Keratinocyte (primary cell): ENCODE measurements at regions not wholly inside any gene's neighbourhood (a gene's known extent, or its start where the extent isn't known, plus 50 kb on each side); places are given as distances from the start of the nearest gene placed in this dataset.
A peak's percentile ranks its signal among the peaks of the same experiment; 100 is the strongest.

Source experiments
- DNase-seq: peaks from one replicate; pipeline ENCODE4 v3.0.0-alpha.2; 2011; ENCODE audit warnings: low read depth, missing footprints, low spot score
- FAIRE-seq: peaks from 2 replicates; lab custom pipeline; 2011; peaks lifted over from hg19 to GRCh38; lab: Jason Lieb, UNC
- H2AFZ ChIP-seq: 2 replicates; pipeline ENCODE4 v1.6.0; 2012; ENCODE audit warnings: low read length, control low read depth, inconsistent platforms; ENCODE audit not compliant: control insufficient read depth
- H3K27ac ChIP-seq: 2 replicates; pipeline ENCODE4 v1.5.1; 2011; ENCODE audit warnings: low read length; ENCODE audit not compliant: control insufficient read depth, insufficient read depth
- H3K27me3 ChIP-seq: 3 replicates; pipeline ENCODE4 v1.6.0; 2011; ENCODE audit warnings: low read length; ENCODE audit not compliant: control insufficient read depth, insufficient read depth; ENCODE audit errors: extremely low read depth
- H3K36me3 ChIP-seq, 2 experiments: 2 replicates in 1 of 2; 3 replicates in 1 of 2; pipeline ENCODE4 v1.5.1; 2011; ENCODE audit warnings: low read length in 2 of 2, mild to moderate bottlenecking in 1 of 2; ENCODE audit not compliant: control insufficient read depth in 2 of 2, insufficient read depth in 2 of 2; ENCODE audit errors: extremely low read depth in 1 of 2
- H3K4me1 ChIP-seq: 3 replicates; pipeline ENCODE4 v1.5.1; 2011; ENCODE audit warnings: low read length; ENCODE audit not compliant: control insufficient read depth, insufficient read depth; ENCODE audit errors: extremely low read depth
- H3K4me2 ChIP-seq: 3 replicates; pipeline ENCODE4 v1.6.0; 2011; ENCODE audit warnings: low read depth, low read length; ENCODE audit not compliant: control insufficient read depth, insufficient read depth; ENCODE audit errors: extremely low read depth
- H3K4me3 ChIP-seq, 3 experiments: fragments of 200-600 bp in 1 of 3; sonication (generic) in 1 of 3; 2 replicates in 2 of 3; 3 replicates in 1 of 3; pipeline ENCODE4 v1.5.1; 2011 to 2016; ENCODE audit warnings: low read length in 3 of 3, mild to moderate bottlenecking in 3 of 3, control low read depth in 2 of 3, inconsistent platforms in 1 of 3, low read depth in 1 of 3, mixed read lengths in 1 of 3, mixed run types in 1 of 3, moderate library complexity in 1 of 3; ENCODE audit not compliant: control insufficient read depth in 2 of 3, insufficient read depth in 2 of 3; ENCODE audit errors: extremely low read depth in 1 of 3
- H3K79me2 ChIP-seq: 2 replicates; pipeline ENCODE4 v1.6.0; 2012; ENCODE audit warnings: low read length; ENCODE audit not compliant: control insufficient read depth, insufficient read depth
- H3K9ac ChIP-seq: 3 replicates; pipeline ENCODE4 v1.6.0; 2011; ENCODE audit warnings: low read length; ENCODE audit not compliant: control insufficient read depth, insufficient read depth; ENCODE audit errors: extremely low read depth
- H3K9me1 ChIP-seq: 3 replicates; pipeline ENCODE4 v1.6.0; 2011; ENCODE audit warnings: low read length; ENCODE audit not compliant: control insufficient read depth, insufficient read depth; ENCODE audit errors: extremely low read depth
- H3K9me3 ChIP-seq: 2 replicates; pipeline ENCODE4 v1.5.1; 2012; ENCODE audit warnings: low read depth, low read length; ENCODE audit not compliant: control insufficient read depth
- H4K20me1 ChIP-seq: 3 replicates; pipeline ENCODE4 v1.6.0; 2011; ENCODE audit warnings: low read length; ENCODE audit not compliant: control insufficient read depth, insufficient read depth; ENCODE audit errors: extremely low read depth
- CTCF ChIP-seq, 3 experiments: IDR thresholded peaks in 1 of 3; conservative IDR thresholded peaks in 1 of 3; optimal IDR thresholded peaks in 1 of 3; 2 replicates in 2 of 3; 3 replicates in 1 of 3; pipeline versions ENCODE3 to v1.5.1; 2011; ENCODE audit warnings: low read length in 3 of 3, mild to moderate bottlenecking in 3 of 3, moderate library complexity in 2 of 3, control low read depth in 1 of 3, inconsistent platforms in 1 of 3; ENCODE audit not compliant: insufficient read depth in 2 of 3; ENCODE audit errors: extremely low read depth in 1 of 3
- EZH2 ChIP-seq: IDR thresholded peaks from one replicate; pipeline ENCODE4 v1.6.1; 2012; ENCODE audit warnings: inconsistent platforms, mild to moderate bottlenecking, low read length, moderate library complexity
- dilution Hi-C: fragments of 300-500 bp; cut with MboI; formaldehyde crosslinking; loops from one replicate; pipeline ENCODE4 v1.7.0; 2020; ENCODE audit warnings: low sequenced_read_pairs; ENCODE audit not compliant: extremely low pct_ligation_motif_present

- H4K20me1 ChIP-seq, result no peaks in the 10 kb centered on the region
- no peaks in the 10 kb centered on the region for H3K79me2 ChIP-seq
- no peak overlapping the region for H3K27ac ChIP-seq
- no peaks in the 10 kb centered on the region for H3K9me1 ChIP-seq
- peaks cover 18% of the 10 kb centered on the region for H3K4me1 ChIP-seq
- no peaks in the 10 kb centered on the region for H3K36me3 ChIP-seq
- H2AFZ ChIP-seq, result no peak overlapping the region
- DNase-seq (no peak), FAIRE-seq (no peak)
- H3K4me3 ChIP-seq, result no peak overlapping the region
- H3K27me3 ChIP-seq, result no peaks in the 10 kb centered on the region
- no peak overlapping the region for H3K4me2 ChIP-seq
- dilution Hi-C loops, result no loop called here
- TF ChIP-seq EZH2 (no peak), CTCF (optimal IDR thresholded peaks at IDR 0.05 in 1 of 3, IDR thresholded peaks at IDR 0.05 in 1 of 3, conservative IDR thresholded peaks at IDR 0.05 in 1 of 3; ENCODE audit: extremely low read depth in 1 of 3, insufficient read depth in 2 of 3, low read length in 3 of 3) (no peak)
- H3K9me3 ChIP-seq, result no peaks in the 10 kb centered on the region
- H3K9ac ChIP-seq, result no peak overlapping the region
Observed at GRCh38 chr3:124572851-124573405, 157.3 kb upstream of the UMPS start.

- Histone ChIP-seq H4K20me1 (no peaks in the 10 kb centered on the region), H3K9me1 (no peaks in the 10 kb centered on the region), H3K27me3 (no peaks in the 10 kb centered on the region), H3K4me3 (no peak overlapping the region), H3K9ac (no peak overlapping the region), H3K79me2 (no peaks in the 10 kb centered on the region), H3K4me1 (peaks cover 18% of the 10 kb centered on the region), H3K36me3 (no peaks in the 10 kb centered on the region), H3K9me3 (no peaks in the 10 kb centered on the region), H2AFZ (no peak overlapping the region), H3K27ac (no peak overlapping the region), H3K4me2 (peak overlapping the region; percentile 30)
- FAIRE-seq, result peak; percentile 90
- dilution Hi-C loops, result no loop called here
- DNase-seq, result no peak
- TF ChIP-seq CTCF (optimal IDR thresholded peaks at IDR 0.05 in 1 of 3, IDR thresholded peaks at IDR 0.05 in 1 of 3, conservative IDR thresholded peaks at IDR 0.05 in 1 of 3; ENCODE audit: extremely low read depth in 1 of 3, insufficient read depth in 2 of 3, low read length in 3 of 3) (no peak), EZH2 (no peak)
Observed at GRCh38 chr3:124574012-124574411, 156.2 kb upstream of the UMPS start.
